Spinal cord (tissue), 9 donors: ENCODE measurements at regions not wholly inside any gene's neighbourhood (a gene's known extent, or its start where the extent isn't known, plus 50 kb on each side); places are given as distances from the start of the nearest gene placed in this dataset.

Experiments used
- DNase-seq, 6 donors: peaks; one replicate each; pipeline versions ENCODE4 v3.0.0 to v3.0.0-alpha.2; 2013 to 2015; ENCODE audit warnings: low spot score in 6 of 6, low read depth in 4 of 6
- H3K27ac ChIP-seq: one replicate; pipeline ENCODE4 v1.5.1; 2013; ENCODE audit warnings: low read depth, low read length, control low read depth
- H3K27me3 ChIP-seq: one replicate; pipeline ENCODE4 v1.6.1; 2013; ENCODE audit warnings: low read length; ENCODE audit not compliant: control insufficient read depth, insufficient read depth
- H3K36me3 ChIP-seq: one replicate; pipeline ENCODE4 v1.6.1; 2013; ENCODE audit warnings: low read length; ENCODE audit not compliant: control insufficient read depth, insufficient read depth
- H3K4me1 ChIP-seq: one replicate; pipeline ENCODE4 v1.6.1; 2013; ENCODE audit warnings: low read length; ENCODE audit not compliant: control insufficient read depth, insufficient read depth
- H3K4me3 ChIP-seq: one replicate; pipeline ENCODE4 v1.5.1; 2013; ENCODE audit warnings: low read depth, low read length, control low read depth
- H3K9me3 ChIP-seq: one replicate; pipeline ENCODE4 v1.6.1; 2013; ENCODE audit warnings: low read length; ENCODE audit not compliant: control insufficient read depth, insufficient read depth
- WGBS: methylation state at CpG from one replicate; pipeline ENCODE4 v1.1.5; 2013; ENCODE audit warnings: missing lambda C conversion rate; ENCODE audit not compliant: insufficient coverage; 5-methylcytosine and 5-hydroxymethylcytosine counted together
- donor health status: healthy.

DNA sequence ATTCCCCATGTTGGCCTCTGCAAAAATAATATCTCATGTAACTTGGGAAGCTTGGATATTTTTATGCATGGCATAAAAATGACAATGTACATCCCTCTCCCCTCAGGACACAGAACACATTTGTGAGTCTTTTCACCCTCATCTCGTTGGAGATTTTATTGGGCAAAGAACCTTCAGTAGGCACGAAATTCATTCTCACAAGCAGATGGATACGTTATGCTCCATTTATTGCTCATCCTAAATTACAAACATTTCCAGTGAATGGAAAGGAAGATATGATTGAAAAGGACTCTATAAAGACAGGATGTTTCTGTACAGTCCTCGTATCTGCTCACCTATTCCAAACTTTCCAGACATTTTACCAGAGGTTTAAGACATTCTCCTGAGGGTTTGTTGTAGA is 1175.8 kb downstream of the UQCRFS1 start:
- H3K36me3 ChIP-seq: no peaks in the 10 kb centered on the region
- H3K9me3 ChIP-seq: no peaks in the 10 kb centered on the region
- WGBS: no CpG with 5 or more reads among the region's 4 CpGs
- peak in 1 of 6 donors; percentile 57 for DNase-seq
- H3K27me3 ChIP-seq: no peaks in the 10 kb centered on the region
- H3K4me1 ChIP-seq: no peaks in the 10 kb centered on the region
- H3K4me3 ChIP-seq: no peak overlapping the region
- no peak overlapping the region for H3K27ac ChIP-seq

GRCh38 chr19:28036486-28036885 is 1176.5 kb downstream of the UQCRFS1 start:
- Histone ChIP-seq H3K36me3 (no peaks in the 10 kb centered on the region), H3K4me3 (no peak overlapping the region), H3K4me1 (no peaks in the 10 kb centered on the region), H3K27ac (no peak overlapping the region), H3K9me3 (no peaks in the 10 kb centered on the region), H3K27me3 (no peaks in the 10 kb centered on the region)
- DNase-seq: peak in 1 of 6 donors; percentile 63
- WGBS: no CpG with 5 or more reads among the region's 1 CpG

DNA sequence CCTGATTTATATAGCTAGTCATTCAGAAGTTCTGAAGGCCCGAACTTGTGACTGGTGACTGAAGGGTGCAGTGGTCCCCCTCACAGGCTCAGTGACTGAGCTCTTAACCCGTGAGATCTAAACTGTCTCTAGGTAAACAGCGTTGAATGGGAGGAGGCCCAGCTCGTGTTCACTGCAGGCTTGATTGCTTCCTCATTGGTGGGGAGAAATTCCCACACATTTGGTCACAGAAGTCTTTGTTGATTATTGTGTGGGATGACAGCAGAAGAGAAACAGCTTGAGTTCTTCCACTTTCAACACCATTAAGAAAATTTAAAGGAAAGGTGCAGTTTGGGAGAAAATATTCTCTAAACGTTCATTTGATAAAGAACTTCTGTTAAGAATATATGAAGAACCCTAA is 1178.0 kb downstream of the UQCRFS1 start:
- no peak overlapping the region for H3K4me3 ChIP-seq
- H3K4me1 ChIP-seq: no peaks in the 10 kb centered on the region
- H3K36me3 ChIP-seq: no peaks in the 10 kb centered on the region
- H3K27ac ChIP-seq: no peak overlapping the region
- no peaks in the 10 kb centered on the region for H3K9me3 ChIP-seq
- 55% methylated on average over 2 of the region's 5 CpGs for WGBS
- no peaks in the 10 kb centered on the region for H3K27me3 ChIP-seq
- no peak for DNase-seq

DNA sequence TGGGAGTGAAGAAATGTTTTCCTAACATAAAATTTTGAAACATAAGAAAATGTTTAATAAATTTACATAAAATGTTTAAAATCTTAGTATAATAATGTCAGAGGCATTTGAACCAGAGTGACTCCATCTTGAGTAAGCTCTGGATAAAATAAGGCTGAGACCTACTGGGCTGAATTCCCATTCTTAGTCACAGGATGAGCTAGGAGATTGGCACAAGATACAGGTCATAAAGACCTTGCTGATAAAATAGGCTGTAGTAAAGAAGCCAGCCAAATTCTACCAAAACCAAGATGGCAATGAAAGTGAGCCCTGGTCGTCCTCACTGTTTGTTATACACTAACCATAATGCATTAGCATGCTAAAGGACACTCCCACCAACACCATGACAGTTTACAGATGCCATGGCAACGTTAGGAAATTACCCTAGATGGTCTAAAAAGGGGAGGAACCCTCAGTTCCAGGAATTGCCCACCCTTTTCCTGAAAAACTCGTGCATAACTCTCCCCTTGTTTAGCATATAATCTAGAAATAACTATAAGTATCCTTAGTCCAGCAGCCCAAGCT is 1184.0 kb downstream of the UQCRFS1 start:
- 50% methylated on average over 1 of the region's 3 CpGs for WGBS

GRCh38 chr19:28027116-28027515 is 1185.8 kb downstream of the UQCRFS1 start:
- Histone ChIP-seq H3K27me3 (no peaks in the 10 kb centered on the region), H3K9me3 (no peaks in the 10 kb centered on the region), H3K4me1 (no peaks in the 10 kb centered on the region), H3K36me3 (no peaks in the 10 kb centered on the region), H3K27ac (no peak overlapping the region), H3K4me3 (no peak overlapping the region)
- WGBS: no CpG with 5 or more reads among the region's 2 CpGs
- DNase-seq: peak in 1 of 6 donors; percentile 31

More for the DNA sequence above, 1184.0 kb downstream of the UQCRFS1 start:
- no peaks in the 10 kb centered on the region for H3K36me3 ChIP-seq
- no peak overlapping the region for H3K27ac ChIP-seq
- H3K4me1 ChIP-seq: no peaks in the 10 kb centered on the region
- no peak for DNase-seq
- H3K27me3 ChIP-seq: no peaks in the 10 kb centered on the region
- H3K4me3 ChIP-seq: no peak overlapping the region
- H3K9me3 ChIP-seq: no peaks in the 10 kb centered on the region

DNA sequence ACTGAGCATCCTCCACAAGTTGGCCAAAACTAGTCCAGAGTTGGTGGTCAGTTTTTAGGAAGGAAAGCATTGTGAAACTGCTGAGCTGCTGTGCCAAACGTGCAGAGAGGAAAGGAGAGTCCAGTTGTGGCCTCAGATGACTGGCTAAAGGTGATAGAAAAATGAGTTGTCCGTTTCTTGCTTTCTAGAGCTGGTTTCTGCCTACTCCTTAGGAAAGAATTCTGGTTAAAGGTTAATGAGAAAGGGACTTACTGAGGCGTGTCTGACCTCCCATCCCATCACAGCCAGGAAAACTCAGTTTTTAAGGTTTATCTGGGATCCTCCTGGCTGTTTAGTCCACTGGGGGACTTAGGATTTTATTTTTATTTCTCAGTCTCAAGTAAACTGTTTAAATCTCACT is 1186.3 kb downstream of the UQCRFS1 start:
- WGBS: 73% methylated on average over 1 of the region's 3 CpGs
- Histone ChIP-seq H3K4me1 (no peaks in the 10 kb centered on the region), H3K27me3 (no peaks in the 10 kb centered on the region), H3K4me3 (no peak overlapping the region), H3K9me3 (no peaks in the 10 kb centered on the region), H3K27ac (no peak overlapping the region), H3K36me3 (no peaks in the 10 kb centered on the region)
- no peak for DNase-seq

DNA sequence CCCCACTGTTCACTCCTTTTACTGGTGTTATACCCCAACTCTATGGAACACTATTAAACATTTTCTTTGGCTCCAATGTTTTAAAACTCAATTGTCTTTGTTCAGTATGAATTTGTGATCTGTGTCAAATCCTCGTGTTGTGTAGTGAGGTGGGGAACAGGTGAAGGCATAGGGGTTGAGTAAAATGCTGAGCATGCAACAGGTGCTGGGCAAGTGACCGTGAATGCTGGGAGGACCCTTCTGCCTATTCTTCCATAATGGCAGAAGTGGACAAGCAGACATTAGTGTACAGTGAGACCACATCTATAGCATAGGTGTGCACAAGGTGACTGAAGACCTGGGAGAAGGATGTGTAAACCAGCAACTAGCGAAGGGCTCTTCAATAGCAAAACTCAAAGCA is 1188.0 kb downstream of the UQCRFS1 start:
- Histone ChIP-seq H3K27me3 (no peaks in the 10 kb centered on the region), H3K4me1 (no peaks in the 10 kb centered on the region), H3K9me3 (no peaks in the 10 kb centered on the region), H3K4me3 (no peak overlapping the region), H3K27ac (no peak overlapping the region), H3K36me3 (no peaks in the 10 kb centered on the region)
- no peak for DNase-seq
- 100% methylated on average over 1 of the region's 3 CpGs for WGBS

DNA sequence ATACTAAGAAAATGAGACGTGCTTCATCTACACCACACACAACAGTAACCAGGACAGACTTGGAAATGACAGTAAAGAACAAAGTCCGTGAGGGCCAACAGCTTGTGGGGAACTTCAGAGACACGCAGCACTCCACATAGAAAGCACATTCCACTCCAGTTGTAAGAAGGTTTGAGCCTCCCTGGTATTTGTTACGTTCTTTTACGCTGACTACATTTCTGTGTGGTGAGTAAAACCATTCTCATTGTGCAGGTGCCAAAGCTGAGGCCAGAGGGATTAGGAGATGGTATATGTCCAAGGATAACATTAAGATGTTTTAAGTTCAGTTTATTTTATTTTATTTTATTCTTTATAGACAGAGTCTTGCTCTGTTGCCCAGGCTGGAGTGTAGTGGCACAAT is 1189.9 kb downstream of the UQCRFS1 start:
- no CpG with 5 or more reads among the region's 5 CpGs for WGBS
- H3K9me3 ChIP-seq: no peaks in the 10 kb centered on the region
- H3K4me1 ChIP-seq: no peaks in the 10 kb centered on the region
- H3K4me3 ChIP-seq: no peak overlapping the region
- no peak overlapping the region for H3K27ac ChIP-seq
- H3K36me3 ChIP-seq: no peaks in the 10 kb centered on the region
- no peaks in the 10 kb centered on the region for H3K27me3 ChIP-seq
- DNase-seq: no peak

DNA sequence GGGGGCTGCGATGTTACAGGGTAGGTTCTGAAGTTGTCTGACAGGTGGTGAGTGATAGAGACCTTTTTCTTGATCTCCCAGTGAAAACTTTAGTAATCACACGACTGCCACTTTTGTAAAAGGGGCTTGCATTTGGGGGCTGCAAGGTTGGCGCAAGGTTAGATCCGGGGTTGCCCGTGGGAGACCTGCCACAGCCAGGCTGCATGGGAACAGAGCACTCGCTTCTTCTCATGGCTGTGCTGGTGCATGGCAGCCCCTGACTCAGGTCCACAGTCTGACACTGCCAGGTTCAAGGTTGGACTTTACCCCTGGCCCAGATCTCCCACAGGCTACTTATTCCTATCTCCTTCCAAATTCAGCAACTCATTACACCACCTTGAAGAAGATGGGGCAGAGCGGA is 1190.4 kb downstream of the UQCRFS1 start:
- Histone ChIP-seq H3K27ac (no peak overlapping the region), H3K36me3 (no peaks in the 10 kb centered on the region), H3K9me3 (no peaks in the 10 kb centered on the region), H3K4me1 (no peaks in the 10 kb centered on the region), H3K27me3 (no peaks in the 10 kb centered on the region), H3K4me3 (no peak overlapping the region)
- 80% methylated on average over 6 of the region's 7 CpGs for WGBS
- no peak for DNase-seq

- 87% methylated on average over 4 of the region's 8 CpGs for WGBS
- no peak overlapping the region for H3K27ac ChIP-seq
- no peaks in the 10 kb centered on the region for H3K27me3 ChIP-seq
- no peaks in the 10 kb centered on the region for H3K9me3 ChIP-seq
- no peak overlapping the region for H3K4me3 ChIP-seq
- H3K36me3 ChIP-seq: no peaks in the 10 kb centered on the region
- DNase-seq: peak in 1 of 6 donors; percentile 23
- no peaks in the 10 kb centered on the region for H3K4me1 ChIP-seq
Observed at GRCh38 chr19:28021259-28022185, 1191.4 kb downstream of the UQCRFS1 start.
